OCI-LY3 (cell line): ENCODE measurements at regions not wholly inside any gene's neighbourhood (a gene's known extent, or its start where the extent isn't known, plus 50 kb on each side); places are given as distances from the start of the nearest gene placed in this dataset.

Experiments used
- CTCF ChIP-seq: fragments of 200-600, 300-600 bp; sonication (generic); IDR thresholded peaks from 2 replicates; pipeline ENCODE4 v1.5.1; 2014; ENCODE audit warnings: antibody characterized with exemption, low read length, low read depth
- EZH2phosphoT487 ChIP-seq: fragments of 200-600 bp; shearing (Covaris generic); IDR thresholded peaks from 2 replicates; pipeline ENCODE4 v1.6.1; 2018; ENCODE audit warnings: antibody characterized with exemption, mixed run types, low read depth

- TF ChIP-seq CTCF (no peak), EZH2phosphoT487 (no peak)
These were observed 217.2 kb upstream of the UMPS start for GRCh38 chr3:124512881-124513609.
